K562 (cell line): ENCODE measurements at regions not wholly inside any gene's neighbourhood (a gene's known extent, or its start where the extent isn't known, plus 50 kb on each side); places are given as distances from the start of the nearest gene placed in this dataset.

ENCODE experiments used
- ATAC-seq: fragments of 200-7000 bp; cut with Tn5 transposase; 3 replicates; pipeline ENCODE4 v1.9.1; 2020; ENCODE audit warnings: moderate library complexity
- BruUV-seq: library from RNA; stranded (reverse); fragments of 400-500 nt; replicated peaks from 2 replicates; lab custom pipeline; 2021; lab: Mats Ljungman, UMichigan
- CTCF ChIA-PET: fragments of 300-600 bp; formaldehyde crosslinking; extraction: SDS; loops from one replicate; lab custom pipeline; 2021; ENCODE audit warnings: low intra/inter-chr PET ratio; lab: Yijun Ruan, JAX
- POLR2A ChIA-PET: fragments of 300-600, 350-650 bp; sonication (Branson Sonifier 250); formaldehyde crosslinking; extraction: SDS; loops from one replicate; lab custom pipeline; 2021; ENCODE audit warnings: antibody characterized with exemption, inconsistent platforms; lab: Yijun Ruan, JAX
- DNase-seq, 4 experiments: peaks; one replicate each; pipeline versions ENCODE4 v3.0.0 to v3.0.0-alpha.2; 2011 to 2018; ENCODE audit warnings: low spot score in 3 of 4, mixed read lengths in 3 of 4; ENCODE audit errors: extremely low read depth in 1 of 4
- FAIRE-seq: peaks from 2 replicates; lab custom pipeline; 2011; peaks lifted over from hg19 to GRCh38; lab: Jason Lieb, UNC
- H2AFZ ChIP-seq: 2 replicates; pipeline ENCODE4 v1.6.0; 2011; ENCODE audit warnings: low read depth, low read length, control low read depth, inconsistent platforms
- H3K27ac ChIP-seq: fragments of 200-600 bp; 3 replicates; pipeline ENCODE4 v1.8.0; 2011; ENCODE audit warnings: low read depth, mild to moderate bottlenecking, control low read depth, inconsistent platforms, low read length, moderate library complexity, mixed read lengths; ENCODE audit errors: extremely low read depth
- H3K27me3 ChIP-seq, 2 experiments: fragments of 300-600 bp in 1 of 2; 2 replicates in 1 of 2; 3 replicates in 1 of 2; pipeline versions ENCODE4 v1.6.0 to v1.8.0; 2011; ENCODE audit warnings: inconsistent platforms in 2 of 2, low read length in 2 of 2, mild to moderate bottlenecking in 1 of 2, mixed read lengths in 1 of 2, moderate library complexity in 1 of 2; ENCODE audit not compliant: control insufficient read depth in 2 of 2, insufficient read depth in 2 of 2
- H3K36me3 ChIP-seq: fragments of 300-600 bp; 3 replicates; pipeline ENCODE4 v1.8.0; 2011; ENCODE audit warnings: mild to moderate bottlenecking, low read length, inconsistent platforms; ENCODE audit not compliant: control insufficient read depth, insufficient read depth
- H3K4me1 ChIP-seq, 2 experiments: fragments of 200-600 bp in 1 of 2; replicated peaks in 1 of 2; 2 replicates in 1 of 2; 3 replicates in 1 of 2; pipeline versions ENCODE4 v1.5.1 to v1.8.0; 2011; ENCODE audit warnings: inconsistent platforms in 2 of 2, low read length in 2 of 2, mild to moderate bottlenecking in 1 of 2, mixed read lengths in 1 of 2, moderate library complexity in 1 of 2; ENCODE audit not compliant: control insufficient read depth in 2 of 2, insufficient read depth in 2 of 2
- H3K4me2 ChIP-seq: 2 replicates; pipeline ENCODE4 v1.6.1; 2011; ENCODE audit warnings: low read length, control low read depth, inconsistent platforms, mixed read lengths; ENCODE audit not compliant: insufficient read depth
- H3K4me3 ChIP-seq: fragments of 200-600 bp; sonication (generic), shearing (Covaris generic); 2 replicates; pipeline ENCODE4 v1.5.1; 2016; ENCODE audit warnings: control low read depth, inconsistent platforms
- H3K79me2 ChIP-seq: fragments of 200-600 bp; 3 replicates; pipeline ENCODE4 v1.8.0; 2011; ENCODE audit warnings: low read length, inconsistent platforms; ENCODE audit not compliant: control insufficient read depth, insufficient read depth
- H3K9ac ChIP-seq, 2 experiments: 2 replicates each; pipeline versions ENCODE4 v1.6.0 to v1.6.1; 2011; ENCODE audit warnings: low read depth in 2 of 2, low read length in 2 of 2, control low read depth in 1 of 2, inconsistent platforms in 1 of 2, mild to moderate bottlenecking in 1 of 2, mixed read lengths in 1 of 2; ENCODE audit not compliant: insufficient read depth in 1 of 2
- H3K9me1 ChIP-seq: one replicate; pipeline ENCODE4 v1.6.0; 2011; ENCODE audit warnings: inconsistent platforms, mild to moderate bottlenecking, low read length, moderate library complexity; ENCODE audit not compliant: control insufficient read depth, insufficient read depth
- H3K9me3 ChIP-seq: replicated peaks from 2 replicates; pipeline ENCODE4 v1.5.1; 2011; ENCODE audit warnings: low read depth, low read length, inconsistent platforms; ENCODE audit not compliant: control insufficient read depth, insufficient read depth
- H4K20me1 ChIP-seq: replicated peaks from 2 replicates; pipeline ENCODE4 v1.6.1; 2011; ENCODE audit warnings: low read length, inconsistent platforms, mixed read lengths; ENCODE audit not compliant: control insufficient read depth, insufficient read depth
- BRCA1 ChIP-seq, 2 experiments: fragments of 450-650 bp in 1 of 2; sonication (generic) in 1 of 2; formaldehyde crosslinking in 1 of 2; IDR thresholded peaks; 2 replicates each; pipeline versions ENCODE4 v1.5.0 to v1.6.1; 2017 to 2020; ENCODE audit warnings: mild to moderate bottlenecking in 1 of 2, missing genetic modification reagents in 1 of 2
- HNRNPH1 ChIP-seq: fragments of 200-400 bp; formaldehyde crosslinking; optimal IDR thresholded peaks from 2 replicates; pipeline ENCODE3; 2017; ENCODE audit warnings: low read depth, mild to moderate bottlenecking, low read length, moderate library complexity
- NR3C1 ChIP-seq: sonication (generic); formaldehyde crosslinking; IDR thresholded peaks from 2 replicates; pipeline ENCODE4 v1.8.1; 2022; ENCODE audit warnings: missing genetic modification reagents
- SAFB2 ChIP-seq: fragments of 200-400 bp; formaldehyde crosslinking; IDR thresholded peaks from 2 replicates; pipeline ENCODE4 v1.6.1; 2018; ENCODE audit warnings: borderline replicate concordance, low read length, low read depth, moderate library complexity; ENCODE audit not compliant: severe bottlenecking
- TRIM24 ChIP-seq, 2 experiments: fragments of 450-650 bp; IDR thresholded peaks; 2 replicates each; pipeline ENCODE4 v1.6.1; 2016
- USF1 ChIP-seq: sonication (generic); formaldehyde crosslinking; IDR thresholded peaks from 2 replicates; pipeline ENCODE4 v1.9.0; 2022; ENCODE audit warnings: mild to moderate bottlenecking, missing genetic modification reagents
- WGBS: fragments of 100-300 bp; shearing (Covaris generic); methylation state at CpG from one replicate; pipeline ENCODE4 v1.1.6; 2016; ENCODE audit warnings: low coverage, mixed read lengths; ENCODE audit not compliant: insufficient coverage; ENCODE audit errors: missing lambda C conversion rate; 5-methylcytosine and 5-hydroxymethylcytosine counted together
- in situ Hi-C: fragments of 300-500 bp; cut with MboI; formaldehyde crosslinking; loops from 4 replicates; pipeline ENCODE4 v1.15.0; 2018; ENCODE audit warnings: inconsistent platforms, mixed read lengths
- intact Hi-C: fragments of 100-400 bp; cut with micrococcal nuclease; formaldehyde crosslinking; loops from 2 replicates; pipeline ENCODE4 v1.14.2; 2022

GRCh38 chr13:57878291-57878690, 246.7 kb downstream of the PCDH17 start:
- WGBS, result 0% methylated on average over 2 of the region's 2 CpGs
- CTCF ChIA-PET, result no interaction called here
- Histone ChIP-seq H3K36me3 (no peaks in the 10 kb centered on the region), H3K27ac (no peak overlapping the region), H3K9me3 (no peaks in the 10 kb centered on the region), H3K79me2 (no peaks in the 10 kb centered on the region), H3K27me3 (no peaks in the 10 kb centered on the region), H3K4me1 (no peaks in the 10 kb centered on the region), H3K4me3 (no peak overlapping the region), H2AFZ (no peak overlapping the region), H4K20me1 (no peaks in the 10 kb centered on the region), H3K4me2 (no peak overlapping the region), H3K9ac (no peak overlapping the region), H3K9me1 (no peaks in the 10 kb centered on the region)
- ATAC-seq (no peak), FAIRE-seq (no peak), DNase-seq (no peak)
- BruUV-seq, result no TSS peak
- POLR2A ChIA-PET, result no interaction called here
- intact Hi-C loops (no loop called here), in situ Hi-C loops (no loop called here)
- TF ChIP-seq NR3C1 (CRISPR knock-in tag) (no peak), BRCA1 (IDR thresholded peaks at IDR 0.05) (no peak), BRCA1 (CRISPR knock-in tag; IDR thresholded peaks at IDR 0.05) (no peak), SAFB2 (no peak), USF1 (no peak)

- ATAC-seq (no peak), DNase-seq (no peak), FAIRE-seq (no peak)
- Histone ChIP-seq H3K4me1 (no peaks in the 10 kb centered on the region), H3K4me2 (no peak overlapping the region), H3K9ac (no peak overlapping the region), H4K20me1 (no peaks in the 10 kb centered on the region), H3K27me3 (no peaks in the 10 kb centered on the region), H3K4me3 (no peak overlapping the region), H2AFZ (no peak overlapping the region), H3K9me3 (no peaks in the 10 kb centered on the region), H3K36me3 (no peaks in the 10 kb centered on the region), H3K27ac (no peak overlapping the region), H3K79me2 (no peaks in the 10 kb centered on the region), H3K9me1 (no peaks in the 10 kb centered on the region)
- POLR2A ChIA-PET, result no interaction called here
- TF ChIP-seq HNRNPH1 (no peak), TRIM24 (IDR thresholded peaks at IDR 0.05) (no peak), USF1 (no peak)
- intact Hi-C loops, result no loop called here
- BruUV-seq, result no TSS peak
- in situ Hi-C loops, result no loop called here
- CTCF ChIA-PET, result no interaction called here
Measured at GRCh38 chr13:57897225-57897624, 265.7 kb downstream of the PCDH17 start.
